Stomach (tissue), 4 donors: ENCODE measurements at regions not wholly inside any gene's neighbourhood (a gene's known extent, or its start where the extent isn't known, plus 50 kb on each side); places are given as distances from the start of the nearest gene placed in this dataset.

Experiments
- EP300 ChIP-seq: sonication (generic); formaldehyde crosslinking; IDR thresholded peaks from one replicate; pipeline ENCODE4 v1.6.1; 2017; ENCODE audit warnings: antibody characterized with exemption
- POLR2AphosphoS5 ChIP-seq, 3 donors: sonication (generic); formaldehyde crosslinking; IDR thresholded peaks; one replicate each; pipeline ENCODE4 v1.6.1; 2016; ENCODE audit warnings: antibody characterized with exemption in 3 of 3
- TF ChIP-seq, protein P1 (sequence below), 7 experiments: fragments of 450-650 bp in 4 of 7; fragments of 200-600 bp in 3 of 7; sonication (generic) in 3 of 7; IDR thresholded peaks; one replicate each; pipeline ENCODE4 v1.5.1; 2016 to 2019; ENCODE audit warnings: antibody characterized with exemption in 7 of 7, control low read depth in 2 of 7, mild to moderate bottlenecking in 1 of 7

DNA sequence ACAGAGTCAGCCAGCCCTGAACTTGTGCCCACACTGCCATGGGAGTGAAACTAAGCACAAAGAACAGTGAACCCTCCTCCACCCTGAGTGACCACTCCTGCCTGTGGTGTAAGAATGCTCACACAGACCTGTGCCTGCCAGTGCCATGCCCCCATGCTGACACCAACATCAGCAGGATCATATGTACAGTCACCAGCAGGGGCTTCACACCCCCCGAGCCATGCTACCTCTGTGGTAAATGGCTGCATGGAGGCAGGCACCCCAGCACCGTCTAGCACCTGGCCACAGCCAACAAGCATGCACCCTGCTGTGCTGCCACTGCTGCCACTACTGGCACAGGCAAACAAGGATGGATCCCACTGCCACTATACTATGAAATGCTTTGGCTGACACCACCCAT is 344.4 kb upstream of the CCDC196 start:
- no peak for TF ChIP-seq POLR2AphosphoS5 (IDR thresholded peaks at IDR 0.05)
- TF ChIP-seq, protein P1, sequence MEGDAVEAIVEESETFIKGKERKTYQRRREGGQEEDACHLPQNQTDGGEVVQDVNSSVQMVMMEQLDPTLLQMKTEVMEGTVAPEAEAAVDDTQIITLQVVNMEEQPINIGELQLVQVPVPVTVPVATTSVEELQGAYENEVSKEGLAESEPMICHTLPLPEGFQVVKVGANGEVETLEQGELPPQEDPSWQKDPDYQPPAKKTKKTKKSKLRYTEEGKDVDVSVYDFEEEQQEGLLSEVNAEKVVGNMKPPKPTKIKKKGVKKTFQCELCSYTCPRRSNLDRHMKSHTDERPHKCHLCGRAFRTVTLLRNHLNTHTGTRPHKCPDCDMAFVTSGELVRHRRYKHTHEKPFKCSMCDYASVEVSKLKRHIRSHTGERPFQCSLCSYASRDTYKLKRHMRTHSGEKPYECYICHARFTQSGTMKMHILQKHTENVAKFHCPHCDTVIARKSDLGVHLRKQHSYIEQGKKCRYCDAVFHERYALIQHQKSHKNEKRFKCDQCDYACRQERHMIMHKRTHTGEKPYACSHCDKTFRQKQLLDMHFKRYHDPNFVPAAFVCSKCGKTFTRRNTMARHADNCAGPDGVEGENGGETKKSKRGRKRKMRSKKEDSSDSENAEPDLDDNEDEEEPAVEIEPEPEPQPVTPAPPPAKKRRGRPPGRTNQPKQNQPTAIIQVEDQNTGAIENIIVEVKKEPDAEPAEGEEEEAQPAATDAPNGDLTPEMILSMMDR (IDR thresholded peaks at IDR 0.05) = no peak
- TF ChIP-seq EP300 = no peak
